ENCODE measurements at regions not wholly inside any gene's neighbourhood (a gene's known extent, or its start where the extent isn't known, plus 50 kb on each side); places are given as distances from the start of the nearest gene placed in this dataset.

DNA sequence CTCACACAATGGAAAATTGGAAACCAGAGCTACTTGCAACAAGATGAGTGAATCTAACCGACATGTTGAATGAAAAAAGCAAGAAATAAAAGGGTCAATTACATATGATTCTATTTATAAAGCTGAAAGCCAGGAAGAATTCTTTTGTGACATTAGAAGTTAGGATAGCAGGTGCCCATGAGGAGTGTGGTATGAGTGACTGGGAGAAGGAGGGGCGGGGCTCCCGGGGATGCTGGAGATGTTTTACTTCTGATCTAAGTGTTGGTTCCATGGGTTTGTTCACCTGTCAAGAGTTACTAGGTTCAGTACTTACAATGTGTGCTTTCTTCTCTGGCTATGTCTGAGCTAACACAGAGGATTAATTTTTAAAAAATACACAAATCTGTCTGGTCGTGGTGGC lies 60.8 kb downstream of the NSMCE3 start:
- no peak for DNase-seq

DNA sequence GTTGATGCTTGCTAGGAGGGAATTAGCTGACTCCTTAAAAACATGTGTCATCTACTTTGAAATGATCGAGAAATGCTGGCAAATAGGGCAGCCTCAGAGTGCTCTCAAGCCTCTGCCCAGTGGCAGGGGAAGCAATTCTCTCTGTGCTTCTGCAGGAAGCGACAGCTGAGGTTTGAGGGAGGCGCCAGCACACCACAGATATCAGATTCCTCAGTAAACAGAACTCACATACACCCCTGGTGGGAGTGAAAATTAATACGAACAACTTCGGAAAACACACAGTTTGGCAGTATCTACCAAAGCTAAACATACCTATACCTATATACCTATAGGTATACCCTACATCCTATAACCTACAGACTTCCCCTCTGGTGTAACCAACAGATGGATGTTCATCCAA lies 61.3 kb downstream of the NSMCE3 start:
- peak; percentile 7 for DNase-seq

DNA sequence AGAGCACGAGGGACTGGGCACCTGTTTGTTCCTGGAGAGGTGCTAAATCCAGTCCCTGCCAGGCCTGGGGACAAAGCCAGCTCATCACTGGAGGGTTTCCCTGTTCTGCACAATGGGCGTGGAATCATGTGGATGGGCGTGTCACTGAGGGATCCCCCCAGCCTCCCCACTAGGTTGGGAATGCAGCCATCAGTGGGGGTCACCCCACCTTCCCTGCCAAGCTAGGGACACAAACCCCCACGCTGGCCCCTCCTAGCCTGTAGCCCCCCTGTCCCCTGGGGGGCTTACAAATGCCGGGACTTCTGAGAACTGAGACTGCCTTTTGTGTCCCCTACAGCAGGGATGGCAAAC lies 61.9 kb downstream of the NSMCE3 start:
- no peak for DNase-seq

DNA sequence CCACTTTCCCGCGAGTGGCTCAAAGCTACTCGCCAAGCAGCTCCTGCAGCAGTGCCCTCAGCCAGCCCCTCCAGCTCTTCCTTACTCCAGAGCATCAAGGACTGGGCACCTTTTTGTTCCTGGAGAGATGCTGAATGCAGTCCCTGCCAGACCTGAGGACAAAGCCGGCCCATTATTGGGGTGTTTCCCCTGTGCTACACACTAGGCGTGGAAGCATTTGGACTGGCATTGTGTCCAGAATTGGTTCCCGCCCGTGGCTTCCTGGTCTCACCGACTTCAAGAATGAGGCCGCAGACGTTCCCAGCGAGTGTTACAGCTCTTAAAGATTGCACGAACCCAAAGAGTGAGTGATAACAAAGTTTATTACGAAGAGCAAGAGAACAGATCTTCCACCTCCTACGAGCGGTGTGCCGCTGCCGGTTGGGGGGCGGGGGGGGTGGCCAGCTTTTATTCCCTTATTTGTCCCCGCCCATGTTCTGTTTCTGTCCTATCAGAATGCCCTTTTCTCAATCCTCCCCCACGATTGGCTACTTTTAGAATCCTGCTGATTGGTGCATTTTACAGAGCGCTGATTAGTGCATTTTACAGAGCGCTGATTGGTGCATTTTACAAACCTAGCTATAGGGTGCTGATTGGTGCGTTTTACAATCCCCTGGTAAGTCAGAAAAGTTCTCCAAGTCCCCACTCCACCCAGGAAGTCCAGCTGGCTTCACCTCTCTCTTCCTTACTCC lies 62.4 kb downstream of the NSMCE3 start:
- no peak for DNase-seq

DNA sequence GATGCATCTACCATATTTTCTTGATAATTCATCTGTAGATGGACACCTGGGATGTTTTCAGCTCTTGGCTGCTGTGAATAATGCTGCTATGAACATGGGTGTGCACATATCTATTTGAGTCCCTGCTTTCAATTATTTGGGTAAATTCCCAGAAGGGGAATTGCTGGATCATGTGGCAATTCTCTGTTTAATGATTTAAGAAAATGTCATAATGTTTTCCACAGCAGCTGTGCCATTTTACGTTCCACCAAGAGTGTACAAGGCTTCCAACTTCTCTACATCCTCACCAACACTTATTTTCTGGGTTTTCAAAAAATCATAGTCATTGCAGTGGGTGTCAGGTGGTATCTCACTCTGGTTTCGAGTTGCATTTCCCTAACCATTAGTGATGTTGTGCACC lies 64.4 kb downstream of the NSMCE3 start:
- DNase-seq = no peak

DNA sequence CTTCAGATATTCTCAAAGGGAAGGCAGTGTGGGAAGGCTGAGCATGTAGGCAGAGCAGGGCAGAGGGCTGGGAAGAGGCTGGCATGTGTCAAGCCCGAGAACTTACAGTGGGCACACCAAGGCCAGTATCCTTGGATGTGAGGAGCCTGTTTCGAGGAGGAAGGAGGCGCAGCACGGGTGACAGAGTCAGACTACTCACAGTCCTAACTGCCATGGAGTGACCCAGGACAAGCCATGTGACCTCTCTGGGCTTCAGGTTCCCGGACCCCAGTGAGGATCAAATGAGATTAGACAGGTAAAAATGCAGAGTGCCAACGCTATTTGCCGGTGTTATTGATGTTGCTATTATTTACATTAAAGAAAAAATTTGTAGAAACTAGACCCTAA lies 65.3 kb downstream of the NSMCE3 start:
- no peak for DNase-seq

DNA sequence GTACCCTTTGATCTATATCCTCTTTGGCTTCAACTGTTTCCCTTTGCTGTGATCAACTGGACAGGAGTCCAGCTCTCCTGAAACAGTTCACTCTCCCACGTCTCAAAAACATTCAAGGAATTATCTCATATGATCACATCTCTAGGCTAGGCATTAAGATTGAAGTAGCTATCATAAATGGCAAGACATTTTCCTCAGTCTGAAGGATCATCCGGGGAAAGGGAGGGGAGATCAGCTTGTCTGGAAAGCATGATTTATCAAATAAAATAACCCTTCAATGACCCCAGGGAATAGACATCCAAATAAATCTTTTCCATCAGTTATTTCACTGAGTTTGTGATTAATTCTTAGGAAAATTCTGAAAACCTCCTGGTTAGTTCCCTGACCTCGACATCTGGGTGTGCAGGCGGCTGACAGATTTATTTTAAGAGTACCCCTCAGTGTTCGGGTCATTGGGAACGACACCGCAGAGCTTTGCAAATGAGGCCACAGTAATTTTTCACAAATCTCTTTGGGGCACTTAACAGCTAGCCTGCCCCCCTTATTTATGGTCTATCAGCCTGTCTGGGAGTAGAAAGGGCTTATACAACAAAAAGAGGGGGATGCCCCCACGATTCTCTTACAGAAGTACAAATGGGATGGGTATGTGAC lies 65.8 kb downstream of the NSMCE3 start:
- DNase-seq = no peak

DNA sequence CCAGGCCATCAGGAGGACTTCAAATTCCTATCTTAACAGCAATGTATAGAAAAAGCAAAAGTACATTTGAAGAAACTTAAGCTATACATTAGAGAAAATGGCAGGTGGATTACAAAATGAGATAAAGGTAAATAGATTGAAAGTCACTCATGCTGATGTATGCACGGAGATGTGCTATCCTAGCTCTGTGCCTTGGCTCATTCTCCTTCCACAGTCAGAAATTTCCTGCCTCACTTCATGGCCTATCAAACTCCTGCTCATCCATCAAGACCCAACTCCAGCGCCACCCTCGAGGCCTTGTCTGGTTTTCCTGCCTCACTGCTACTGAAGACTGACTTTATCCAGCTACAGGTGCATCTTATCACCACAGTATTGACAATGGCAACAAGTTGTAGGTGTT lies 72.9 kb downstream of the NSMCE3 start:
- DNase-seq = no peak

DNA sequence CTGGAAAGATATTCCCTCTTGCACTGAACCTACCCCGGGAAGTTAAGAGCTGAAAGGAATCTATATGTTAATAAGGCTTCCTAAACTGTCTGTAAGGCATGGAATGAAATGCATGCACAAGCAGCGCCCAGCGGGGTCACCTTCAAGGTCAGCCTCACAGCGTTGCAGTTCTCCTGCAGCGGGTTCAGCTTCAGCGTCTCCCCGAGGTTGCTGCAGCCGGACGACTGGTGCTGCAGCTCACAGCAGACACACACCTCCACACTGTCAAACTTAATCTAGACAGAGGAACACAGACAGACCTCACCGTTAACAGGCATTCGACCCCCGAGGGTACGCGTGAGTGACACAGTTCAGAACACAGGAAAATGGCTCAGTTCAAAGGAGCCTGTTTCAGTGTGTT lies 73.3 kb downstream of the NSMCE3 start:
- no peak for DNase-seq

DNA sequence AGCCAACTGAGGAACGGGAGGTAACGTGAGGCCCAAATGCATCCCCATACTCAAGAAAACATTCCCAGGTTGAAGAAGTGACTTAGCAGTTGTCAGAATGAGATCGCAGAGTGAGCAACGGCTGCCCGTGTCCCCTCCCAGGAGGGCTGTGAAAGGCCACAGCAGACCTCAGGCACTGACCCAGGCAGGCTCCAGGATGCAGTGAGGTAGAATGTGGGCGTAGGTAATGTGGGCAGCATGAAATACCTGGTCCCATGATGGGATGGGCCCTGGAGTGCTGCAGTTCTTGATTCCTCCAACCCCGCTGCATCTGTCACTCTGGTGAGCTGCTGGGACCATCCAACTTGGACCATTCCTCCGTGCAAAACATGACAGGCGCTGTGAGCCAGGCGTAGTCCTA lies 74.8 kb downstream of the NSMCE3 start:
- no peak for DNase-seq

DNA sequence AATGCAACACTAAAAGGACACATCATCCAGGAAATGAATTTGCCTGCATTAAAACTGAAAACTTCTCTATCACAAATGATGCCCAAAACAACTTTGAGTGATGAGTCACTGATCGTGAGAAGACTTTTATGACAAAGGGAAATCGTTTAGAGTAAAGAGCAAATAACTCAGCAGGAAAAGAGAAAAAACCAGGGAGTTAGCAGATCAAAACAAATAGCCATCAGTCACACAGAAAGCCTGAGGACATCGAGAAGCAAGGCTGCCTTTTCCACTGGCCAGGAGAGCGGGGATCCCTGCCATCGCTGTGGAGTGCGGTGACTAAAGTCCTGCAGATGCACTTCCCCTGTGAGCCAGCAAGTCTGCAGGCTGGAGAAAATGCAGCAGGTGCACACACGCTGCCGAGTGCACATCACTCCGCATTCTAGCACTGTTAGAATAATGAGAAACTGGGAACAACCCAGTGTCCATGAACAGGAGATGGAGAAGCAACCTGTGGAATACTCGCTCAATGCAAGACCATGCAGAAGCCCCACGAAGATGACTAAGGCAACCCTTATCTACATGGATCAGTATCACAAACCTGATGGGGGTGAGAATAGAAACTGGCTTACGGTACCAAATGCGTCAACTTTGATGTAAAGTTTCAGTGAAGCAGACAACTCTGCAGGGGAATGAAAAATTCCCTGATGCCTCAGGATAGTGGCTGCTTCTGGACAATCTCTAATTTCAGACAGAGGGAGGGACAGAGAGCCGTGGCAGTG lies 86.4 kb downstream of the NSMCE3 start:
- DNase-seq = peak; percentile 41

DNA sequence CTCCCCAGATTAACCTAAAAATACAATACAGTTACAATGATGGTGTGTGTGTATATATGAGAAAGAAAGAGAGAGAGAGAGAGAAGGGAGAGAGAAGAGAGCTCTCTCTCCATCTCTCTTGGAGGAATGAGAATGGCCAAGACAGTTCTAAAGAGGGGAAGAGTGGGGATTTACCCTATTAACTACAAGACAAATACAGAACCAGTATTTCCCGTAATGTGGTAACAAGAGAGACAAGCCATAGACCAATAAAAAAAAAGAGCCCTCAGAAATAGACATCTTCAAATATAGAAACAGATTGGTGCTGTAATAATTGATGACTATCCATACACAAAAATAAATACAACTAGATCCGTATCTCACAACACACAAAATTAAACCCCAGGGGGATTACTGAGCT lies 87.0 kb downstream of the NSMCE3 start:
- no peak for DNase-seq

DNA sequence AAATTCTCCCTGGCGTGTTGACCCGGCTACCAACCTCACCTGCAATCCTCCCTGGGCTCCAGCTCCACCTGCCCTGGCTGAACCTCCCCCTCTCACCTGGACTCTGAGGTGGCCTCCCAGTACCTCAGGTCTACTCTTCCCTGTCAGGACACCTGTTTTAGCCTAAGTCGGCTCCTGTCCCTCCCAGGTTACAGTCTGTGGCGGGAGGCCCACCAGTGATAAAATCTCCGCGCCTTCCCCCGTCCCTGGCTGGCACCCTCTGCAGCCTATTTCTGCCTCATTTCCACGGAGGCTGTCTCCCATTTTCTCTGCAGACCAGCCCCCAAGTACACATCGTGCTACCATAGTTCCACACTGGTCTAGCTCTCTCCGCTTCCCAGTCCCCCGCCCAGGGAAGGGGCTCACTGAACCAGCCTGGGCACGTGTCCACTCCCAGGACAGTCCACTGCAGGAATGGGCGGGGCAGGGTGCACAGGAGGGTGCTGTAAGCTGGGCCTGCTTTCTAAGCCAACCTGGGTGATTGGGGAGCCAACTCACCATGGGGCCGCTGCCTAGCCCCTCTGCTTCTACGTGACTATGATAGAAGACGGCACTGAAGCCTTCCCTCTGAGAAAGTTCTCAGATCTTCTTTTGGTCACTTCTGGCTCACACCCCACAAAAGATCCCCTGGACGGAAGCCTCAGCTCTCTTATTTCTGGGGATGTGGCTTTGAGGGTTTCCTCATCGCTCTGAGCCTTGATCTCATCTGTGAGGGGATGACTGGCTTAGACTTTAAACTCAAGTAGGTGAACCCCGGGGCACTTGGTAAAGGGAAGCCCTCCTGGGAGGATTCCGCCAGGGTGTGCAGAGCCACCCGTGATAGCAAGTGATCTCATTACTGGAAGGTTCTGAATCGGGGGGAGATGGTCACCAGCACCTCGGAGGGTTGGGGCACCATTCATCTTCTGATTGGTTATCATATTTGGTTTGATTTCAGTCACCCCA lies 96.6 kb downstream of the NSMCE3 start:
- DNase-seq = no peak

DNA sequence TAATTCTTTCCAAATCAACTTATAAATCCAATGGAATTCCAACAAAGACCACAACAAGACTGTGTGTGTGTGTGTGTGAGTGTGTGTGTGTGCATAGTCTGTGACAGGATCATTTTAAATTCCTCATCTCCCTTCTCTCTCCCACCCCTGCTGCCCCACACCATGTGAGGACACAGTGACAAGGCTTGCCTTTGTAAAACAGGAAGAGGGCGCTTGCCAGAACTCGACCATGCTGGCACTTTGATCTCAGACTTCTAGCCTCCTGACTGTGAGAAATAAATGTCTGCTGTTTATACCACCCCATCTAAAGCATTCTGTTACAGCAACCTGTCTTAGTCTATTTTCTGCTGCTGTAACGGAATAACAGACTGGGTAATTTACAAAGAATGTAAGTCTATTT lies 99.1 kb downstream of the NSMCE3 start:
- peak; percentile 1 for DNase-seq

Measured in fibroblast of skin of right biceps (primary cell).